SW480 (cell line): ENCODE measurements at regions not wholly inside any gene's neighbourhood (a gene's known extent, or its start where the extent isn't known, plus 50 kb on each side); places are given as distances from the start of the nearest gene placed in this dataset.
A peak's percentile ranks its signal among the peaks of the same experiment; 100 is the strongest.
"Not testable (repeated sequence)": the region's sequence is repeated elsewhere in the genome, so short reads cannot be mapped to it uniquely, and the experiment has no call there.

Experiments used
- DNase-seq: peaks from one replicate; pipeline ENCODE4 v3.0.0-alpha.2; 2016; ENCODE audit warnings: low spot score

- DNase-seq: no peak
These were observed 629.9 kb downstream of the JRKL start for GRCh38 chr11:97019754-97020153.

- DNase-seq: no peak
These were observed 633.1 kb downstream of the JRKL start for GRCh38 chr11:97022955-97023354.

GRCh38 chr11:97028836-97029406 lies 639.1 kb downstream of the JRKL start:
- DNase-seq: no peak

- DNase-seq: no peak
These were observed 643.4 kb downstream of the JRKL start for GRCh38 chr11:97033178-97033577.

GRCh38 chr11:97048481-97048880 lies 658.7 kb downstream of the JRKL start:
- DNase-seq: no peak

- no peak for DNase-seq
These were observed 670.4 kb downstream of the JRKL start for GRCh38 chr11:97060184-97060583.

- no peak for DNase-seq
These were observed 679.3 kb downstream of the JRKL start for GRCh38 chr11:97069160-97069559.

GRCh38 chr11:97072420-97072819 lies 682.6 kb downstream of the JRKL start:
- DNase-seq: no peak

- not testable (repeated sequence) for DNase-seq
These were observed 686.9 kb downstream of the JRKL start for GRCh38 chr11:97076666-97077065.

- no peak for DNase-seq
These were observed 688.6 kb downstream of the JRKL start for GRCh38 chr11:97078443-97078842.

- no peak for DNase-seq
These were observed 689.4 kb downstream of the JRKL start for GRCh38 chr11:97079244-97079643.

GRCh38 chr11:97087419-97087818 lies 697.6 kb downstream of the JRKL start:
- DNase-seq: no peak

GRCh38 chr11:97092823-97093222 lies 703.0 kb downstream of the JRKL start:
- no peak for DNase-seq

GRCh38 chr11:97102180-97102579 lies 712.4 kb downstream of the JRKL start:
- DNase-seq: not testable (repeated sequence)

GRCh38 chr11:97107604-97108003 lies 717.8 kb downstream of the JRKL start:
- DNase-seq: no peak

GRCh38 chr11:97109078-97109477 lies 719.3 kb downstream of the JRKL start:
- no peak for DNase-seq

GRCh38 chr11:97110376-97110775 lies 720.6 kb downstream of the JRKL start:
- no peak for DNase-seq

- no peak for DNase-seq
These were observed 721.7 kb downstream of the JRKL start for GRCh38 chr11:97111559-97111958.

- DNase-seq: no peak
These were observed 728.9 kb downstream of the JRKL start for GRCh38 chr11:97118614-97119200.

- no peak for DNase-seq
These were observed 733.4 kb downstream of the JRKL start for GRCh38 chr11:97123237-97123636.

- DNase-seq: no peak
These were observed 746.3 kb downstream of the JRKL start for GRCh38 chr11:97136067-97136466.

- peak; percentile 32 for DNase-seq
These were observed 751.2 kb downstream of the JRKL start for GRCh38 chr11:97140885-97141494.

GRCh38 chr11:97143463-97143862 lies 753.6 kb downstream of the JRKL start:
- no peak for DNase-seq

GRCh38 chr11:97149741-97150140 lies 759.9 kb downstream of the JRKL start:
- no peak for DNase-seq
